ENCODE measurements at regions not wholly inside any gene's neighbourhood (a gene's known extent, or its start where the extent isn't known, plus 50 kb on each side); places are given as distances from the start of the nearest gene placed in this dataset.

- TF ChIP-seq CTCF (IDR thresholded peaks at IDR 0.05; ENCODE audit: borderline replicate concordance, insufficient read depth, low read depth, low read length) = no peak
- no peak overlapping the region for H3K4me3 ChIP-seq (ENCODE audit: low read depth, low read length)
Observed at GRCh38 chr1:70843452-70843851, 204.2 kb downstream of the PTGER3 start.

GRCh38 chr1:70847013-70847412 is 200.6 kb downstream of the PTGER3 start:
- TF ChIP-seq CTCF (IDR thresholded peaks at IDR 0.05; ENCODE audit: borderline replicate concordance, insufficient read depth, low read depth, low read length) = no peak
- H3K4me3 ChIP-seq (ENCODE audit: low read depth, low read length) = no peak overlapping the region

- no peak overlapping the region for H3K4me3 ChIP-seq (ENCODE audit: low read depth, low read length)
- no peak for TF ChIP-seq CTCF (IDR thresholded peaks at IDR 0.05; ENCODE audit: borderline replicate concordance, insufficient read depth, low read depth, low read length)
Observed at GRCh38 chr1:70855203-70855602, 192.4 kb downstream of the PTGER3 start.

GRCh38 chr1:70856201-70856600 is 191.4 kb downstream of the PTGER3 start:
- TF ChIP-seq CTCF (IDR thresholded peaks at IDR 0.05; ENCODE audit: borderline replicate concordance, insufficient read depth, low read depth, low read length) = no peak
- no peak overlapping the region for H3K4me3 ChIP-seq (ENCODE audit: low read depth, low read length)

- TF ChIP-seq CTCF (IDR thresholded peaks at IDR 0.05; ENCODE audit: borderline replicate concordance, insufficient read depth, low read depth, low read length) = no peak
- no peak overlapping the region for H3K4me3 ChIP-seq (ENCODE audit: low read depth, low read length)
Observed at GRCh38 chr1:70863239-70863638, 184.4 kb downstream of the PTGER3 start.

GRCh38 chr1:70864302-70864701 is 183.3 kb downstream of the PTGER3 start:
- no peak for TF ChIP-seq CTCF (IDR thresholded peaks at IDR 0.05; ENCODE audit: borderline replicate concordance, insufficient read depth, low read depth, low read length)
- no peak overlapping the region for H3K4me3 ChIP-seq (ENCODE audit: low read depth, low read length)

- TF ChIP-seq CTCF (IDR thresholded peaks at IDR 0.05; ENCODE audit: borderline replicate concordance, insufficient read depth, low read depth, low read length) = no peak
- H3K4me3 ChIP-seq (ENCODE audit: low read depth, low read length) = no peak overlapping the region
Observed at GRCh38 chr1:70866542-70867264, 180.9 kb downstream of the PTGER3 start.

Measured in GM12875 (cell line).